Type B pancreatic cell (in vitro differentiated cells): ENCODE measurements at regions not wholly inside any gene's neighbourhood (a gene's known extent, or its start where the extent isn't known, plus 50 kb on each side); places are given as distances from the start of the nearest gene placed in this dataset.

Experiments
- DNase-seq: peaks from one replicate; pipeline ENCODE4 v3.0.0; 2021; ENCODE audit warnings: mixed read lengths; ENCODE audit not compliant: unreplicated experiment; ENCODE audit errors: extremely low spot score
- H3K27ac Mint-ChIP-seq: 2 replicates; pipeline ENCODE4 v1.8.0; 2021; ENCODE audit warnings: mild to moderate bottlenecking, mixed read lengths
- H3K27me3 Mint-ChIP-seq: 2 replicates; pipeline ENCODE4 v1.8.0; 2021; ENCODE audit warnings: mixed read lengths
- H3K36me3 Mint-ChIP-seq: 2 replicates; pipeline ENCODE4 v1.8.0; 2021; ENCODE audit warnings: mixed read lengths
- H3K4me1 Mint-ChIP-seq: one replicate; pipeline ENCODE4 v1.8.0; 2021; ENCODE audit warnings: mixed read lengths; ENCODE audit not compliant: unreplicated experiment
- H3K4me3 Mint-ChIP-seq: 2 replicates; pipeline ENCODE4 v1.8.0; 2021; ENCODE audit warnings: mild to moderate bottlenecking, mixed read lengths
- H3K9me3 Mint-ChIP-seq: 2 replicates; pipeline ENCODE4 v1.8.0; 2021; ENCODE audit warnings: mixed read lengths
- CTCF ChIP-seq: fragments of 200-600 bp; sonication (generic); conservative IDR thresholded peaks from 2 replicates; pipeline ENCODE4 v1.5.0; 2021; ENCODE audit warnings: antibody characterized with exemption, mild to moderate bottlenecking

- no peak for DNase-seq
- Mint-ChIP-seq H3K36me3 (no peaks in the 10 kb centered on the region), H3K4me1 (no peaks in the 10 kb centered on the region), H3K27me3 (no peaks in the 10 kb centered on the region), H3K4me3 (no peak overlapping the region), H3K27ac (no peak overlapping the region), H3K9me3 (no peaks in the 10 kb centered on the region)
- TF ChIP-seq CTCF: no peak
These were observed 73.8 kb downstream of the SLITRK6 start for GRCh38 chr13:85725433-85725832.

- Mint-ChIP-seq H3K4me3 (no peak overlapping the region), H3K36me3 (no peaks in the 10 kb centered on the region), H3K9me3 (no peaks in the 10 kb centered on the region), H3K27ac (no peak overlapping the region), H3K27me3 (no peaks in the 10 kb centered on the region), H3K4me1 (no peaks in the 10 kb centered on the region)
- DNase-seq: no peak
- no peak for TF ChIP-seq CTCF
These were observed 74.4 kb downstream of the SLITRK6 start for GRCh38 chr13:85724546-85725432.

GRCh38 chr13:85719749-85720148 lies 79.5 kb downstream of the SLITRK6 start:
- DNase-seq: no peak
- no peak overlapping the region for H3K27ac Mint-ChIP-seq
- no peak overlapping the region for H3K4me3 Mint-ChIP-seq
- no peak for TF ChIP-seq CTCF
- H3K4me1 Mint-ChIP-seq: no peaks in the 10 kb centered on the region
- no peaks in the 10 kb centered on the region for H3K27me3 Mint-ChIP-seq
- no peaks in the 10 kb centered on the region for H3K36me3 Mint-ChIP-seq
- H3K9me3 Mint-ChIP-seq: no peaks in the 10 kb centered on the region

GRCh38 chr13:85717921-85718320 lies 81.3 kb downstream of the SLITRK6 start:
- no peaks in the 10 kb centered on the region for H3K27me3 Mint-ChIP-seq
- no peak for TF ChIP-seq CTCF
- no peak overlapping the region for H3K27ac Mint-ChIP-seq
- H3K9me3 Mint-ChIP-seq: no peaks in the 10 kb centered on the region
- DNase-seq: no peak
- no peak overlapping the region for H3K4me3 Mint-ChIP-seq
- H3K4me1 Mint-ChIP-seq: no peaks in the 10 kb centered on the region
- no peaks in the 10 kb centered on the region for H3K36me3 Mint-ChIP-seq

- Mint-ChIP-seq H3K9me3 (no peaks in the 10 kb centered on the region), H3K27me3 (no peaks in the 10 kb centered on the region), H3K36me3 (no peaks in the 10 kb centered on the region)
These were observed 88.7 kb downstream of the SLITRK6 start for GRCh38 chr13:85710545-85710944.

More at GRCh38 chr13:85710545-85710944, 88.7 kb downstream of the SLITRK6 start:
- no peak for DNase-seq
- no peak for TF ChIP-seq CTCF
- H3K4me3 Mint-ChIP-seq: no peak overlapping the region
- H3K27ac Mint-ChIP-seq: no peak overlapping the region
- no peaks in the 10 kb centered on the region for H3K4me1 Mint-ChIP-seq
